ENCODE measurements at regions not wholly inside any gene's neighbourhood (a gene's known extent, or its start where the extent isn't known, plus 50 kb on each side); places are given as distances from the start of the nearest gene placed in this dataset.

DNA sequence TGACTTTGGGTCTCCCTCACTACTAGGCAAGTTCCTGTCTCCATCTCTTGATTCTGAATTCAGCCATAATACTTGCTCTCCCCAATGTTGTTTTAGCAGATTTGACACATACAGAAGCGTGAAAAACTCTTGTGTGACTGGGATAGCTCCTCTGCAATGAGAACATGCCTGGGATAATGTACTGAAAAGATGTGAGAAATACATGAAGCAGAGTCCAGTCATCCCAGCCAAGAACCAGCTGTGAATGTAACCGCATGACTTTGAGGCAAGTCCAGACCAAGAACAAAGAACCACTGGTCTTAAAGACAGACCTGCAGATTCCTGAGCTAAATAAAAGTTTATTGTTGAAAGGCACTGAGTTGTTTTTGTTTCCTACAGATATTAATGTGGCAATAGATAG is 135.0 kb downstream of the NMUR2 start:
- DNase-seq (ENCODE audit: low spot score), result no peak

DNA sequence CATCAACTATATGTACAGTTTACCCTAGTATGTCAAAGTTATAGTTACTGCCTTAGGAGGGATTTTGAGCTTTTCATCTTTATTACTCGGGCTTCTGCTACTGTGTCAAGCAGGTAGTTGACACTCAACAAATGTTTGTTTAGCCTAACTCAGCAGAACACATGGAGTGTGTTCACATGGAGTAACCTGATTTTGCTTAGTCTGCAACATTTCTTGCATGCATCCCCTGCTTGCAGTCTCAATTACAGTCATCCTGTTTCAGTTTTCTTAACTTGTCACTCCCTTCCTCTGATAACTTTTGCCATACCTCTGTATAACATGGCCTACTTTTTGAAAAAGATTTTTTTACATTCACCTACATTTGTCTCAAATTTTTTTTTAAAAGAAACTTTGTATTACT is 135.5 kb downstream of the NMUR2 start:
- no peak for DNase-seq (ENCODE audit: low spot score)

DNA sequence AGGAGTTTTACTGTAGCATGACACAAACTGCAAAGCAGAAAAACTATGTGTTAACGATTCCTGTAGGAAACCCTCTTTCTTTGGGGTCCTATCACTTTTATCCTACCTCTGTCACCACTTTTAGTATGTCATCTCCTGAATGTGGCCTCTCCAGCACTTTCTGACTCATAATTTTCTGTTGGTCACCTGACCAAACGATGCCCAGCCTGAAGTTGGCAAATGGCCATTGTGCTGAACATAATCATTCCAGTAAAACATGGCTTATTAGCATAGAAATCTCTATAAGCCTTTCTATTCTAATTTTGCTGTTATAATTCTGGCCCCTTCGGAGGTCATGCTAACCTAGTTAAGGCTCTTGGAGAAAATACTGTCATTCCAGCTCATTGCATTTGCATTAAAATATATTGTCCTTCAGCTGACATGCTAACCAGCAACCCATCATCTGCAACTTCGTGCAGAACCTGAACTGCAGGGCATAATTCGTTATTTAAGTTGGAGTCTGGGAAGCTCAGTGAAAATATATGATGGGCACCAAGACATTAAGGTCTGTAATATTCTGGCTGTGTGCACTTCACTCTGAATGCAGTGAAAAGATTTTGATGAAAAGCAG is 140.3 kb downstream of the NMUR2 start:
- DNase-seq (ENCODE audit: low spot score), result peak; percentile 5

DNA sequence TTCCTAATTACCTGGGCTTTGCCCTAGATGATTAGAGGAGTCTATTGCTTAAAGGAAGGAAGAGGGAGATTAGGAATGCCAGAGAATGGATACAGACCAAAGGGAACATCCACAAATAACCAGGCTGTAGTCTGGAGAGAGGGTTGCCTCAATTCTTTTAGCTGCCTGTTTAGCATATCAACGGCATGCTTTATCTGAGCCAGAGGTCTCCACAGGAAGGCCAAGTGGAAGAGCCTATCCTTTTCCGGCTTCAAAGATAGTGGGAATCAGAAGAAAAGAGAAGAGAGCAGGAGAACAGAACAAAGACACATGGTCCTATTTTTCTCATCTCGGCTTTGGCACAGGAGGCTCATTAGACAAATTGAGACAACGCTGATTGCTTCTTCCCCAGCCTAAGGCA is 142.4 kb downstream of the NMUR2 start:
- DNase-seq (ENCODE audit: low spot score), result no peak

DNA sequence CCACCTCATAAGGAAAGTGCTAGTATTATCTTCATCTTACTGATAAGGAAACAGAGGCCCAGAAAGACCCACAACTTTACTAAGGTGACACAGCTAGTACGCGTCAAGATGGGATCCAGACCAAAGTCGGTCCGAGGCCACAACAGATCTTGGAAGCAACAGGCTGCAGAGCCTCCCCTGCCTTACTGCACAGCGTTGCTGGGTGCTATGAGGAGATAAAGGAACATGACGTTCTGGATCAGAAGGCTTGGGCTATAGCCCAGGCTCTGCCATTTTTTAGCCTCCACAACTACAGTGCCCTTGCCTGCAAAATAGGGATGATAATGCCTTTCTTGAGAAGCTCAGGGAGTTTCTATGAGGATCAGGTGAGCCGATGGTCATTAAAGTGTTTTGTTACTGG is 144.1 kb downstream of the NMUR2 start:
- DNase-seq (ENCODE audit: low spot score), result no peak

DNA sequence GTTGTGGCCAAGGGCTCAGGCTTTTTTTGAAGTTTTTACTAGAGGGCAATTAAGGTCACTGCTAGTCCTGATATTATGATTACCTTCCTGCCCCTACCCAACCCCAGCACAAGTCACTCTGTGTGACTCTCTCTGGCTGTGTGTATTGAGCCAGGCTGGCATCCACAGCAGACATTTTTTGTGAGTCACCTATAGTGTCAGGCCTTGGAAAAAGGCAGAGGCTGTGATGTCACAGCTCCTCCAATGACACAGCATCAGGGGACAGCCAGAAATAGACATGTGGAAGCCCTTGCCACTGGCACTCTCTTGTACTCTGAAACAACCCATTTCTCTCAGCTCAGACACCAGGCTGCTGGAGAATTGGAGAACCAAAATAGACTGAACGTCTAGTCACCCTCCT is 145.4 kb downstream of the NMUR2 start:
- DNase-seq (ENCODE audit: low spot score), result peak; percentile 2

DNA sequence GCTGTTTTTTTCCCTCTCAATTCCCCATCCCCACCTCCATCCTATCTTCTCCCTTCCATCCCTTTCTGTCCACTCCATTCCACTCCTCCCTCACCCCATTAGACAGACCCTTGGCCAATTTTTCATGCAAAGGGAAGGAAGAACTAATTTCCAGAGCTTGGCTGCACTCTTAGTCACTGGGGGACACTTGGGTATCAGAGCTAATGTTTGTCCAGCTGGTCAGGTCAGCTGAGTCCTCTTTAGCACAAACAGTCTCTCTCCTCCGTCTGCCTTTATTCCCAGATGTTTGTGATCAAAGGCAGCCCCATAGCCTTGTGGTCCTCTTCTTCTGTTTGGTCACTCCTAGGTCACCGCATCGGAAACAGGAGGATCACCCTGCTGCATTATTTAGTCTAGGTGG is 148.5 kb downstream of the NMUR2 start:
- no peak for DNase-seq (ENCODE audit: low spot score)

DNA sequence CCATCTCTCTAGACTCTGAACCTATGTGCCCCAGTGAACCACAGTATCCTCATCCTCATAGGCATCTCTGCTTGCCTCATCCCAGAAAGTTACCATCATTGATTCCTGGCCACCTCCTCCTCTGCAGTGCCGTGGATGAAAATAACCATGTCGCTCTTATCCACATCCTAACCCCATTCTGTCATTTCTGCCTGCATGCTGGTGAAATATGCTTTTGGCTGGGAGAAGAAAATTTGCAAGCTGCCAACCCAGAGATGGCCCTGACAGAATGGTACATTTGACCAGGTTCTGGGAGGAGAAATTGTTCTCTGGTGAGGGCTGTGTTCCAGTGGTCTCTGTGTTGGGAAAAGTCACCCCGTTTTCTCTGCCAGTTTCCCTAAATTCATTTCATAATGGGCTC is 149.7 kb downstream of the NMUR2 start:
- DNase-seq (ENCODE audit: low spot score), result no peak

DNA sequence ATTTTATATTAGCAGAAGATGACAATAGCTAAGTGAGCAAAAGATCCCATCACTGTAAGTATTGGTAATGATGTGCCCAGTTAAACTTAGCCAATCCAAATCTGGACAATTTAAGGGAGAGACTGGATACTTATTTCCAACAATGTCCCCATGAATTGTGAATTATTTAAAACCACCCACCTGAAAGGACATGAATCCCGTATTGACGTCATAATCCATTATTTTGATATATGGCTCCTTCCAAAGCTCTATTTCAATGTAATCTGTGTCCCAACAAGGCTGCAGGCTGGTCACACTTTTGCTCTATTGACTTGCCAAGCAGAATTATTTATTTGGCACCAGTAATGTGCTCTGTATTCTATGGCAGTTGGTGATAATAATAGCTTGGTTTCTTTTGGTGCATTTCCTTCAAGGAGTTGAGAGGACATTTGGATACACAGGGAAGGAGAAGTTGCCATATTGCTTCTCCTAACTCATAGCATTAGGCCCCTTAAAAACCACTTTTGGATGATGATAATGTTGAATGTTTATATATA is 157.2 kb downstream of the NMUR2 start:
- DNase-seq (ENCODE audit: low spot score), result no peak

DNA sequence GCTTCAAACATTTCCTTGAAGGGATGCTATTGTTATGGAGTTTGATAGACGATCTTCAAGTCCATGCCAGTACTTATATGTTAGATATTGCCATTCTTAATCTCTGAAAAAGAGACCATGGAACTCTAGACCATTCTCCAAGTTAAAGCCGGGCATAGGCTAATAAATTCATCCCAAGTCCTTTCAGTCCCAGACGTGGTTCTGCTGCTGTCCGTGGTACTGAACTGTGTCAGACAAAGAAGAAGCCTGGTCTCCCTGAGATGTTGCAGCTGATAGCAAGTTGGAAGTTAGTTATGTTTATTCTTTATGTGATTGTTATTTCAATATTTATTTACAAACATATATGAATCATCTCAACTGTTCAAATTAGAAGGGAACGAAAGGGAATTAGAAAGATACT is 158.7 kb downstream of the NMUR2 start:
- DNase-seq (ENCODE audit: low spot score), result peak; percentile 6

DNA sequence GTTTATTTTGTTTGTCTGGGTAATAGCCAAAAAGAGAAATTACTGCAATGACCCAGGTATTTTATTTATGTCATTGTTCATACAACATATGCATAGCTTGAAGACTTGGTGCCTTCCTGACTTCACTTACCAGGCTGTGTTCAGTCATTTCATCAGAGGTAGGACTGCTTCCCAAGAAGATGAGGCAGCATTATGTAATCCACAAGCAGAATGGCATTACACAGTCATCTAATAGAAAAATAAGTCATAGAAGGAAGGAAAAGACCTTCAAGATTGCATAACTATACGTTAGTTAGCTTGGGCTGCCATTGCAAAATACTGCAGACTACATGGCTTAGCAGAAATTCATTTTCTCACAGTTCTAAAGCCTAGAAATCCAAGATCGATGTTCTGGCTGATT is 167.5 kb downstream of the NMUR2 start:
- no peak for DNase-seq (ENCODE audit: low spot score)

DNA sequence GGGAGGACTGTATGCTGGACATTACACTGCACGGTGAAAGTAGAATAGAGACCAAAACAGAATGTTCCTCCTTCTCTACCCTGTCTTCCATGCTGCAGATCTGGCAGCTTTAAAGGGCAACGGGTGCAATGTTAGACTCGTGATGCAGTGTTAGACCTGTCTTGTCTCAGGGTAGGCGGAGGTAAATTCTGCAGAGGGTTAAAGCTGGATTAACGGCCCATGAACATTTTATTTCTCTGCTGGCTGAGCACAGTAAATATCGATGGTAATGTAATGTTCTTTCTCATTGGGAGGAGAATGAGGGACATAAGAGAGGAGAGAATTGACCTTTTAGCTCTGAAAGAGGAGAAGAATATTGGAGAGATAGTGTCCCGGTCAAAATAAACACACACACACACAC is 178.9 kb downstream of the NMUR2 start:
- no peak for DNase-seq (ENCODE audit: low spot score)

DNA sequence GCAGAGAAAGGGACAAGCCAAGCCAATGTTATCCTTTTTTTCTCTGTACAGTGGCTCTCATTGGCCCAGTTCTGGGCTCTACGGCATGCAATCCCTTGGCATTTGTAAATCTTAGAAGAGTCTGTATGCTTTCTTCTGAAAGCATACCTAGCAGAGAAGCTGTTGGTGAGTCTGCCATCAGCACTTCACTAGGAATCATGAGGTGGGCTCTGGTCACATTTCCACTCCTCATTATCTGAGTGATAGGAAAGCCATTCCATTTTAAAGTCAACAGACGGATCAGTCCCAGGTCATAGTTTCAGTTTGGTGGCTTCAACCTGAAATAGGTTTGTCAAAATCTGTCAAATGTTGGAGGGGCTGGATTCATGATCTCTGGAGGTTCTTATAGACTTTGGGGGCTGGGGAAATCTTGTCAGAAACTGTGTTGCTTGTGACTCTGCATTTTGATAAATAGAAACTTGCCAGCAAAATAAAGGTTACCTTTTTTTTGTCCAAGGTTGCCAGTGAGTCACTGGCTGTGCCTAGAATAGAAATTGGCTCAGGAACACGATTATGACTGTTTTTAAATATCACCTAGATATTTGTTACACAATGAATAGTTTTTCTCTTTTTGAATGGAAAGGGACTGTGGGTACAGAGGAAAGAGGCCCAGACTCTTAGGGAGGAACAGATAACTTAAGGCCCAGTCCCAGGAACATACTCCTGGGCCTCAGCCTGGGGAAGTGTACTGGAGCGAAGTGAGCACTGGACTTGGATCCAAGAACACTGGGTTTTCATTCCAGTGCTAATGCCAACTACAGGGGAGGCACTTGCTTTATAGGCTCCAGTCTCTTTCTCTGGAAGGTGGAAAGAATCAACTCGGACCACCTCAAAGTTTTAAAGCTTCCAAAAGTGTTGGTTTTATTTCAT is 183.1 kb downstream of the NMUR2 start:
- DNase-seq (ENCODE audit: low spot score), result no peak

DNA sequence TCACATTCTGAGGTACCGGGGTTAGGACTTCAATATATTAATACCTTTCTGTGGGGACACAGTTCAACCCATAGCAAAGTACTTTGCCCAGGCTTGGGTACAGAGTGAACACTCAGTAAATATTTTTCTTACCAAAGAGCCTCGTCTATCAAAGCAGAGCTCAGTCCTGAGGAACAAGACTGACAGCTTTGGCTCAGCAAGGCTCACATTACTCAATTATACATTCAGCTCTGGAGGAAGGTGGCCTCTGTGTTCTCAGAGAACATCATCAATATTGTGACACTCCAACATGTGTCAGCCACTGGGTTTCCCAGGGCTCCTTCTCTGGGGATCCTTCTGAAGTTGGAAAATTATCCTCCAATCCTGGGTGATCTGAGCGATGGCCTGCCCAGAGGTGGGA is 186.4 kb downstream of the NMUR2 start:
- no peak for DNase-seq (ENCODE audit: low spot score)

DNA sequence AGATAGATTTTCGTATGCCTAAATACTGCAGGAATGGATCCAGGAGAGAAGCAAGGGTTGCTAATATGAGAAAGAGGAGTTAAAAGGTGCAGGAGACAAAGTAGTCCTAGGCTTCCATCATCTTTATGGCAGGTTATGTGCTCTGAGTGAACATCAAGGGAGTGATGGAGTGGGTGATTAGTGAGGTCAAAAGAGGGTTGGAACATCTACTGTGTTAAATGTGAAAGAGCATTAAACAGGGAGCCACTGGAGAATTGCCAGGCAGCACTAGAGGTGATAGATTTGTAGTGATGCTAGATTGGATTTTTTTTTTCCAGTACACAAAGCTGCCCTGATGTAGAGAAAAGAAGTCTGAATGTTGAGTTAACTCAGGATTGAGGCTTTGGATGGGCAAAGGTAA is 199.3 kb downstream of the NMUR2 start:
- no peak for DNase-seq (ENCODE audit: low spot score)

DNA sequence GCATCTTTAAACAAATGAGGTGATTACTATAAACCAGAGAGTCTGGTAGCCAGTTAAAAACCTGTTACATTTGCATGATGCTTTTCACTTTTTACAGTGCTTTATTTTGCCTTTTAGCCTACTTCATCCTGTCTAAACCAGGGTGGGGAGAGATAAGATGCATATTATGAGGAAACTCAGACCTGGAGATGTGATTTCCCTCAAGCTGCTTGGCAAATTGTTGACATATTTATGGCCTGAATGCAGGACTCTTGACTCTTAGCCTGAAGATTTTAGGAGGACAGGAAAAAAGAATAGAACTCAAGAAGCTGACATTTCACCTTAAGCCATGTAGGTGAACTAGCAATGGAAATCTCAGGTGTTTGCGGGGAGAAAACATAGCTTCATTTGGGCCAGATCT is 202.8 kb downstream of the NMUR2 start:
- DNase-seq (ENCODE audit: low spot score), result no peak

DNA sequence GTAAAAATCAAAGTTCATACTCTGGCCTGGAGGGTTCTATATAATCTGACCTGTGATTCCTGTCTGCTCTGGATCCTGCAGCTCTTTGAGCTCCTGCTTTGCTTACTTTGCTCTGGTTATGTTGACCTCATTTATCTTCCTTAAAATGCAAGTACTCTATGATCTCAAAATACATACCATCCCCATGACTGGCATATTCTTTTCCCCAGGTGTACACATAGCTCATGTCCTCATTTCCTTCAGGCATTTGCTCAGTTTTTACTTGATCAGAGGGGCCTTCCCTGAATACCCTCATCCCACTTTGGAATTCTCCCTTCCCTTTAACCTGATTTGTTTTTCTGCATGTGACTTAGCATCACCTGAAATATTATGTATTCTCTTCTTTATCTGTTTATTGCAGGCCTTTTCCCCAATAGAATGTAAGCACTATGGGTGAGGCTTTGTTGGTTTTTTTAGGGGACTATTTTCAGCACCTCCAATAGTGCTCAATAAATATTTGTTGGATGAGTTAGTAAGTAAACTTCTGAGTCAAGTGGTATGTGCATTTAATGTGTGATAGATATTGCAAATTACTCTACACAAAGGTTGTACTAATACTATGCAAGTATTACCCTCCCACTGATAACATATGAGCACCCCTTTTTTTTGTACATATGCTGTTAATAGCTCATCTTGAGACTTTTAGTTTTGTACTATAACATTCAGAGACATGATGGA is 211.5 kb downstream of the NMUR2 start:
- DNase-seq (ENCODE audit: low spot score), result peak; percentile 2

DNA sequence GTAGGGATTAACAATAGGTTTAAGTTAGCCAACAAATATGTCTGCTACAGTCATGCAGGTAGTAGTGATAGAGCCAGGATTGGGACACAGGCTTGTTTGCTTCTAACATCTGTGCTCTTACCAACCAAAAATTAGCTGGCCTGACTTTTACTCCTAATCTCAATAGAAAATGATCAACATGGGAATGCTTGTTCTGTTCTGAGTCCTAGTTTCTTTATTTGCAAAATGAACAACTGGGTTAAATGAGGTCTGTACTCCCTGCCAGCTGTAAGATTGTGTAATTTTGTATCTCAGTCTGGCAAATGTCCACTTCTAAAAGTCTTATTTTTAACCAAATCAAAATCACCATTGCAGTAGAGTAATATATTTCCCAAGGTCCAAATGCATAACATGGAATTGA is 216.8 kb downstream of the NMUR2 start:
- no peak for DNase-seq (ENCODE audit: low spot score)

DNA sequence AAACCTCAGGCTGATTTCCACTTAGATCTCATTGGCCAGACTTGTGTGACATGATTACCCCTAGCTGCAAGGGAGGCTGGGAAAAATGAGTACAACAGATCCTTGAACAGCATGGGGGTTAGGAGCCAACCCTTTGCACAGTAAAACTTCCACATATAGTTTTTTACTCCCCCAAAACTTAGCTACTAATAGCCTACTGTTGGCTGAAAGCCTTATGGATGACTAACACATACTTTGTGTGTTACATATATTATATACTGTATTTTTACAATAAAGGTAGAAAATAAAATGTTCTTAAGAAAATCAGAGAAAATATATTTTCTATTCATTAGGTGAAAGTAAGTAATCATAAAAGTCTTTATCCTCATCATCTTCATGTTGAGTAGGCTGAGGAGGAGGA is 217.4 kb downstream of the NMUR2 start:
- no peak for DNase-seq (ENCODE audit: low spot score)

DNA sequence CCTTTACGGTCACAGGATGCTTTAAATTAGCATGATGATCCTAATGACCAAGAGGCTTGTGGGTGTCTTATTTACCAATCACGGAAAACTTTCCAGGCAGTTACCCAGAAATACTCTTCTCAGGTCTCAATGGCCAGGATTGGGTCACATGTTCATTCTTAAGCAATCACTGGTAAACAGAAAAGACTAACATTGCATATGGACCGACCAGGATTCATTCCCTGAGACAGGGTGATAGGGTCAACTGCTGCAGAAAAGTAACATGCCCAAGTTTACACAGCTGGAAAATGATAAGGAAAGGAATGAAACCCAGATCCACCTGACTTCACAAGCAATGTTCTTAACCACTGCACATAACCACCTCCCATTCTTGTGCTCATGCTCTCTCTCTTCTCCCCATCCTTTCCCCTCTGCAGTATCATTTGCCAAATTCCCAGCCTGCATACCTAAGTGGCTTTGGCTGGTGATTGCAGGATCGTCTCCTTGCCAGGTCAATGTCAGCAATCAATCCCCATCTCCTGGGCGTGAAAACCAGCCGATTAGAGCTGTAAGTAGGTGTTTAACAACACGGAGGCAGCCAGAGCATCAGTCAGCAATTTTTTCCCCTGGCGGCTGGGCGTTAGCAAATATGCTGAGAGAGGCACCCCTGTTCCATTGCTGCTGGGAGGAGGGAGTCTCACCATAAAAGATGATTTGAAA is 219.4 kb downstream of the NMUR2 start:
- no peak for DNase-seq (ENCODE audit: low spot score)

DNA sequence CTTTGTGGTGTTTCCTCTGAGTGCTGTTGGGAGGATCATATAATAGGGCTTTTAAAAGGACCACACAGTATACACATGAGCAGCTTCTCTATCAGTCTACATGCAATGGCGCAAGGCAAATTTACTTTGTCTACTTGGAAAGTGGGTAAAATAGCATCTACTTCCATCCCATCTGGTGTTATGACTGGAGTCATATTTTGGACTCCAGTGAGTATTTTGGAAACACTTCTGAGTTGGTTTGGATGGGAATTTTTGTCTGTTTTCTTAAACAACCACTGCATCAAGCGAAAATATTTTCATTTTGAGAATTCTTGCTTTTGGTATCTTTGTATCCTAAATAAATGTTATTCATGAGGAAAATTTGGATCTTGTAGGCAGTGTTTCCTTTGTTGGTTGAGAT is 220.8 kb downstream of the NMUR2 start:
- DNase-seq (ENCODE audit: low spot score), result no peak

DNA sequence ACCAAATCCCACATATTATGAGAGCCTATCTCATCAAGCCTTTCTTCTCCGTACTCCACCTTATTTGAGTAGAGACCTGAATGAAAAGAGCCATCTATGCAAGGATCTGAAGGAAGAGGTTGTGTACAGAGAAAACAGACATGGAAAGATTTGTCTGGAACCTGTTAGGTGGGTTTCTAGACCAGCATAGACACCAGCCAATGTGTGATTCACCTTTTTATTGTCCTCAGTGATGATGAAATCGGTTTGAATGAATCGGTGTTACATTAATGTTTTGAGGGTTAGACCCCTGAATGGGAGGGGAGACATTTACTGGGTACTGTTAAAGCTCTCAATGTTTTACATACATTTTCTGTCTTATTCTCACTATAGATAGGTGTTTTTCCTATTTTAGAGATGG is 223.6 kb downstream of the NMUR2 start:
- no peak for DNase-seq (ENCODE audit: low spot score)
